SK-N-DZ (cell line): ENCODE measurements at regions not wholly inside any gene's neighbourhood (a gene's known extent, or its start where the extent isn't known, plus 50 kb on each side); places are given as distances from the start of the nearest gene placed in this dataset.
"Not testable (repeated sequence)": the region's sequence is repeated elsewhere in the genome, so short reads cannot be mapped to it uniquely, and the experiment has no call there.

Experiments
- DNase-seq: peaks from one replicate; pipeline ENCODE4 v3.0.0-alpha.2; 2015; ENCODE audit warnings: low spot score

GRCh38 chr9:108283696-108284095 lies 572.1 kb downstream of the ACTL7B start:
- DNase-seq: no peak

GRCh38 chr9:108282872-108283271 lies 572.9 kb downstream of the ACTL7B start:
- DNase-seq: no peak

- no peak for DNase-seq
These were observed 574.1 kb downstream of the ACTL7B start for GRCh38 chr9:108281696-108282095.

- DNase-seq: no peak
These were observed 577.4 kb downstream of the ACTL7B start for GRCh38 chr9:108278341-108278740.

- DNase-seq: no peak
These were observed 578.6 kb downstream of the ACTL7B start for GRCh38 chr9:108277216-108277615.

- no peak for DNase-seq
These were observed 579.9 kb downstream of the ACTL7B start for GRCh38 chr9:108275906-108276305.

GRCh38 chr9:108274971-108275370 lies 580.8 kb downstream of the ACTL7B start:
- DNase-seq: no peak

- DNase-seq: no peak
These were observed 581.8 kb downstream of the ACTL7B start for GRCh38 chr9:108273988-108274387.

- DNase-seq: no peak
These were observed 583.4 kb downstream of the ACTL7B start for GRCh38 chr9:108272349-108272899.

GRCh38 chr9:108271646-108272348 lies 584.0 kb downstream of the ACTL7B start:
- no peak for DNase-seq

GRCh38 chr9:108271236-108271635 lies 584.5 kb downstream of the ACTL7B start:
- no peak for DNase-seq

GRCh38 chr9:108270561-108270960 lies 585.2 kb downstream of the ACTL7B start:
- DNase-seq: no peak

GRCh38 chr9:108270051-108270450 lies 585.7 kb downstream of the ACTL7B start:
- DNase-seq: no peak

- no peak for DNase-seq
These were observed 586.4 kb downstream of the ACTL7B start for GRCh38 chr9:108269371-108269770.

GRCh38 chr9:108265065-108265464 lies 590.7 kb downstream of the ACTL7B start:
- no peak for DNase-seq

GRCh38 chr9:108264093-108264492 lies 591.7 kb downstream of the ACTL7B start:
- no peak for DNase-seq

GRCh38 chr9:108262836-108263235 lies 593.0 kb downstream of the ACTL7B start:
- no peak for DNase-seq

GRCh38 chr9:108259917-108260675 lies 595.7 kb downstream of the ACTL7B start:
- DNase-seq: no peak

- DNase-seq: no peak
These were observed 597.1 kb downstream of the ACTL7B start for GRCh38 chr9:108258640-108259039.

- DNase-seq: no peak
These were observed 598.4 kb downstream of the ACTL7B start for GRCh38 chr9:108257382-108257781.

- no peak for DNase-seq
These were observed 601.5 kb downstream of the ACTL7B start for GRCh38 chr9:108254236-108254635.

GRCh38 chr9:108247391-108247790 lies 608.4 kb downstream of the ACTL7B start:
- DNase-seq: not testable (repeated sequence)

GRCh38 chr9:108245901-108246300 lies 609.9 kb downstream of the ACTL7B start:
- DNase-seq: no peak
